CD4-positive, CD25-positive, alpha-beta regulatory T cell (primary cell): ENCODE measurements at regions not wholly inside any gene's neighbourhood (a gene's known extent, or its start where the extent isn't known, plus 50 kb on each side); places are given as distances from the start of the nearest gene placed in this dataset.

Source experiments
- ATAC-seq, 2 donors: fragments of 150-1000 bp; cut with Tn5 transposase; one replicate each; pipeline ENCODE4 v1.10.0; 2021; ENCODE audit warnings: low read depth in 2 of 2, moderate number of reproducible peaks in 2 of 2, moderate library complexity in 1 of 2
- DNase-seq, 3 donors: peaks; one replicate each; pipeline versions ENCODE4 v3.0.0 to v3.0.0-alpha.2; 2012 to 2022; ENCODE audit warnings: mixed read lengths in 1 of 3
- H3K27ac ChIP-seq: one replicate; pipeline ENCODE4 v1.7.0; 2013; ENCODE audit warnings: mild to moderate bottlenecking, low read length; ENCODE audit not compliant: insufficient read depth, poor library complexity, severe bottlenecking
- H3K27me3 ChIP-seq: one replicate; pipeline ENCODE4 v1.7.0; 2013; ENCODE audit warnings: low read length; ENCODE audit not compliant: control insufficient read depth, insufficient read depth
- H3K36me3 ChIP-seq: one replicate; pipeline ENCODE4 v1.7.0; 2013; ENCODE audit warnings: mild to moderate bottlenecking, low read length, moderate library complexity; ENCODE audit not compliant: control insufficient read depth, insufficient read depth
- H3K4me1 ChIP-seq: 2 replicates; pipeline ENCODE4 v1.7.0; 2013; ENCODE audit warnings: mild to moderate bottlenecking, low read length; ENCODE audit not compliant: insufficient read depth, control insufficient read depth, poor library complexity, severe bottlenecking
- H3K4me3 ChIP-seq: one replicate; pipeline ENCODE4 v1.7.0; 2013; ENCODE audit warnings: low read depth, mild to moderate bottlenecking, low read length, moderate library complexity
- H3K9me3 ChIP-seq, 2 experiments: 1 replicate in 1 of 2; 2 replicates in 1 of 2; pipeline ENCODE4 v1.7.0; 2013; ENCODE audit warnings: low read length in 2 of 2, mild to moderate bottlenecking in 1 of 2, moderate library complexity in 1 of 2; ENCODE audit not compliant: control insufficient read depth in 2 of 2
- H3K27ac Mint-ChIP-seq, 3 donors: one replicate each; pipeline ENCODE4 v1.8.0; 2020 to 2022; ENCODE audit warnings: mild to moderate bottlenecking in 3 of 3, mixed read lengths in 3 of 3, moderate library complexity in 2 of 3
- H3K27me3 Mint-ChIP-seq: one replicate; pipeline ENCODE4 v1.8.0; 2022; ENCODE audit warnings: mild to moderate bottlenecking, mixed read lengths
- H3K36me3 Mint-ChIP-seq: one replicate; pipeline ENCODE4 v1.8.0; 2020; ENCODE audit warnings: mixed read lengths
- H3K4me1 Mint-ChIP-seq, 4 donors: one replicate each; pipeline ENCODE4 v1.8.0; 2020 to 2022; ENCODE audit warnings: mixed read lengths in 4 of 4, mild to moderate bottlenecking in 1 of 4
- H3K4me3 Mint-ChIP-seq, 4 donors: one replicate each; pipeline ENCODE4 v1.8.0; 2020 to 2022; ENCODE audit warnings: mild to moderate bottlenecking in 4 of 4, mixed read lengths in 4 of 4, moderate library complexity in 3 of 4
- H3K9me3 Mint-ChIP-seq, 7 donors: one replicate each; pipeline ENCODE4 v1.8.0; 2020 to 2022; ENCODE audit warnings: mixed read lengths in 7 of 7, mild to moderate bottlenecking in 3 of 7, moderate library complexity in 2 of 7

DNA sequence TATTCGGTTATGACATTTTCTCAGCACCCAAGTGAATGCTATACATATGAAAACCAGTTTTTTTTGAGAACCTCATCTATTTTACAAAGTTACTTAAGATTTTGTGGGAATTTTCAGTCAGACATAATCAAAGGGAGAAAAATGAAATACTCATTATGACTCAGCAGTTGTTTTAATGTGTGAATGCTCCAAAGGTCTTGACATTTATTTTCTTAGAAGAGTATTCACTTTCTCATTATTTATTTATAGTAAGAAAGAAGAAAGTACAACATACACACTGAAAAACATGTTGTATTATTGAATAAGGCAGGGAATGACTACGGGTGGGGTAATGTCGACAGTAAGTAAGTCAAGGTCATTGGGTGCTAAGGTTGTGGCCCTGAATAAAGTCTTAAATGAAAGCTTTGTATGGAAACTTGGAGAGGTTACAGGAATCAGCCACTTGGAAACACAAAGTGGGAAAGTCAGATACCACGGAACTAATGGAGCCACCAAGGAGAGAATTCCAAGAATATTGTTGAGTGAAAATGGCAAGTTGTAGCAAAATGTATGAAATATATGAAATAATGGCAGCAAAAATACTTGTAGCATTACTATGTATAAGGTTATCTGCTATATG lies 844.5 kb downstream of the TBL1XR1 start:
- Mint-ChIP-seq H3K4me3 (no peak overlapping the region), H3K36me3 (no peaks in the 10 kb centered on the region)

GRCh38 chr3:176351408-176351807 lies 845.9 kb downstream of the TBL1XR1 start:
- no peaks in the 10 kb centered on the region for H3K27me3 ChIP-seq
- H3K27me3 Mint-ChIP-seq = no peaks in the 10 kb centered on the region
- no peak for ATAC-seq
- H3K4me3 ChIP-seq = no peak overlapping the region
- H3K27ac Mint-ChIP-seq = no peak overlapping the region
- H3K36me3 Mint-ChIP-seq = no peaks in the 10 kb centered on the region
- no peaks in the 10 kb centered on the region for H3K9me3 ChIP-seq
- no peaks in the 10 kb centered on the region for H3K36me3 ChIP-seq
- peaks cover 0 to 9% (median 4%) of the 10 kb centered on the region in 7 donors for H3K9me3 Mint-ChIP-seq
- H3K4me1 Mint-ChIP-seq = no peaks in the 10 kb centered on the region
- no peak for DNase-seq
- no peaks in the 10 kb centered on the region for H3K4me1 ChIP-seq
- no peak overlapping the region for H3K4me3 Mint-ChIP-seq
- H3K27ac ChIP-seq = no peak overlapping the region

More for the DNA sequence above, 844.5 kb downstream of the TBL1XR1 start:
- Histone ChIP-seq H3K9me3 (no peaks in the 10 kb centered on the region), H3K36me3 (no peaks in the 10 kb centered on the region), H3K27ac (no peak overlapping the region), H3K4me3 (no peak overlapping the region), H3K4me1 (no peaks in the 10 kb centered on the region), H3K27me3 (no peaks in the 10 kb centered on the region)
- no peak for DNase-seq
- Mint-ChIP-seq H3K27ac (no peak overlapping the region), H3K4me1 (no peaks in the 10 kb centered on the region), H3K27me3 (no peaks in the 10 kb centered on the region), H3K9me3 (peaks cover 0 to 9% (median 3%) of the 10 kb centered on the region in 7 donors)
- ATAC-seq = no peak

GRCh38 chr3:176349706-176350105 lies 847.6 kb downstream of the TBL1XR1 start:
- no peaks in the 10 kb centered on the region for H3K4me1 Mint-ChIP-seq
- no peaks in the 10 kb centered on the region for H3K36me3 ChIP-seq
- DNase-seq = no peak
- H3K4me3 Mint-ChIP-seq = no peak overlapping the region
- no peaks in the 10 kb centered on the region for H3K9me3 ChIP-seq
- no peak overlapping the region for H3K27ac Mint-ChIP-seq
- H3K9me3 Mint-ChIP-seq = peaks cover 0 to 7% (median 4%) of the 10 kb centered on the region in 7 donors
- no peaks in the 10 kb centered on the region for H3K4me1 ChIP-seq
- no peak for ATAC-seq
- H3K4me3 ChIP-seq = no peak overlapping the region
- no peaks in the 10 kb centered on the region for H3K36me3 Mint-ChIP-seq
- H3K27me3 Mint-ChIP-seq = no peaks in the 10 kb centered on the region
- H3K27me3 ChIP-seq = no peaks in the 10 kb centered on the region
- H3K27ac ChIP-seq = no peak overlapping the region

DNA sequence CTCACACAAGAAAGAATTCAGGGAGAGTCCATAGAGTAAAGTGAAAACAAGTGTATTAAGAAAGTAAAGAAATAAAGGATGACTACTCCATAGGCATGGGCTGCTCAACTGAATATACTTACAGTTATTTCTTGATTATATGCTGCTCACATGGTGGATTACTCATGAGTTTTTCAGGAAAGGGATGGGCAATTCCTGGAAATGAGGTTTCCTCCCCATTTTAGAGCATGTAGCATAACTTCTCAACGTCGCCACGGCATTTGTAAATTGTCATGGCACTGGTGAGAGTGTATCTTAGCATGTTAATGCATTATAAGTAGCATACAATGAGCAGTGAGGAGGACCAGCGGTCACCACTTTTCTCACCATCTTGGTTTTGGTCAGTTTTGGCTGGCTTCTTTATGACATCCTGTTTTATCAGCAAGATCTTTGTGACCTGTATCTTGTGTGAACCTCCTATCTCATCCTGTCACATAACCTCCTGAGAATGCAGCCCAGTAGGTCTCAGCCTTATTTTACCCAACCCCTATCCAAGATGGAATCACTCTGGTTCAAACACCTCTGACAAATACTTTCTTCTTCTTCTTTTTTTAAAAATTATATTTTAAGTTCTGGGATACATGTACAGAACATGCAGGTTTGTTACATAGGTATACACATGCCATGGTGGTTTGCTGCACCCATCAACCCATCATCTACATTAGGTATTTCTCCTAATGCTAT lies 849.7 kb downstream of the TBL1XR1 start:
- no peak overlapping the region for H3K4me3 ChIP-seq
- no peaks in the 10 kb centered on the region for H3K27me3 ChIP-seq
- no peak overlapping the region for H3K27ac ChIP-seq
- H3K27me3 Mint-ChIP-seq = no peaks in the 10 kb centered on the region
- no peaks in the 10 kb centered on the region for H3K4me1 ChIP-seq
- H3K4me1 Mint-ChIP-seq = no peaks in the 10 kb centered on the region
- no peak for DNase-seq
- H3K9me3 ChIP-seq = no peaks in the 10 kb centered on the region
- H3K4me3 Mint-ChIP-seq = no peak overlapping the region
- no peaks in the 10 kb centered on the region for H3K36me3 Mint-ChIP-seq
- no peaks in the 10 kb centered on the region for H3K36me3 ChIP-seq
- H3K27ac Mint-ChIP-seq = no peak overlapping the region
- H3K9me3 Mint-ChIP-seq = peaks cover 0 to 12% (median 5%) of the 10 kb centered on the region in 7 donors
- no peak for ATAC-seq

DNA sequence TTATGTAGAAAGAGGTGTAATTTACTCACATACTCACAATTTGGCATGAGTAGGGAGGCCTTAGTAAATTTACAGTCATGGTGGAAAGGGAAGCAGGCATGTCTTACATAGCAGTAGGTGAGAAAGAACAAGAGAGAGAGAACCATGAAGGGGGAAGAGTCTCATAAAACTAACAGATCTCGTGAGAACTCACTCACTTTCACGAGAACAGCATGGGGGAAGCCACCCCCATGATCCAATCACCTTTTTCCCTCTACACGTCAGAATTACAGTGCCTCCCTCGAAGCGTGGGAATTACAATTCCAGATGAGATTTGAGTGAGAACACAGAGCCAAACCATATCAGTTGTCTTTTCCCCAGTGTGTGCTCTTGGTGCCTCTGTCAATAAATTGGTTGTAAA lies 855.3 kb downstream of the TBL1XR1 start:
- Mint-ChIP-seq H3K4me3 (no peak overlapping the region), H3K4me1 (no peaks in the 10 kb centered on the region), H3K27me3 (no peaks in the 10 kb centered on the region), H3K27ac (no peak overlapping the region), H3K36me3 (no peaks in the 10 kb centered on the region), H3K9me3 (peaks cover 0 to 11% (median 3%) of the 10 kb centered on the region in 7 donors)
- no peak for ATAC-seq
- no peak overlapping the region for H3K27ac ChIP-seq
- H3K27me3 ChIP-seq = no peaks in the 10 kb centered on the region
- no peaks in the 10 kb centered on the region for H3K36me3 ChIP-seq
- H3K4me1 ChIP-seq = no peaks in the 10 kb centered on the region
- no peak overlapping the region for H3K4me3 ChIP-seq
- DNase-seq = no peak
- peaks cover 0 to 1% of the 10 kb centered on the region in 2 experiments for H3K9me3 ChIP-seq

- DNase-seq (no peak), ATAC-seq (no peak)
- Mint-ChIP-seq H3K27ac (no peak overlapping the region), H3K36me3 (no peaks in the 10 kb centered on the region), H3K4me3 (no peak overlapping the region), H3K27me3 (no peaks in the 10 kb centered on the region), H3K9me3 (peaks cover 2 to 7% (median 4%) of the 10 kb centered on the region in 7 donors), H3K4me1 (no peaks in the 10 kb centered on the region)
- Histone ChIP-seq H3K4me1 (no peaks in the 10 kb centered on the region), H3K27ac (no peak overlapping the region), H3K4me3 (no peak overlapping the region), H3K27me3 (no peaks in the 10 kb centered on the region), H3K9me3 (no peaks in the 10 kb centered on the region), H3K36me3 (no peaks in the 10 kb centered on the region)
Observed at GRCh38 chr3:176328666-176329065, 868.6 kb downstream of the TBL1XR1 start.

- no peak overlapping the region for H3K4me3 Mint-ChIP-seq
- Histone ChIP-seq H3K4me3 (no peak overlapping the region), H3K27me3 (no peaks in the 10 kb centered on the region), H3K9me3 (no peaks in the 10 kb centered on the region), H3K27ac (no peak overlapping the region), H3K36me3 (no peaks in the 10 kb centered on the region), H3K4me1 (no peaks in the 10 kb centered on the region)
- DNase-seq (no peak), ATAC-seq (no peak)
- no peak overlapping the region for H3K27ac Mint-ChIP-seq
- no peaks in the 10 kb centered on the region for H3K36me3 Mint-ChIP-seq
- no peaks in the 10 kb centered on the region for H3K4me1 Mint-ChIP-seq
- H3K9me3 Mint-ChIP-seq = peaks cover 4 to 9% (median 5%) of the 10 kb centered on the region in 7 donors
- H3K27me3 Mint-ChIP-seq = no peaks in the 10 kb centered on the region
Observed at GRCh38 chr3:176328198-176328597, 869.1 kb downstream of the TBL1XR1 start.
